Gastrocnemius medialis (tissue), 4 donors: ENCODE measurements at regions not wholly inside any gene's neighbourhood (a gene's known extent, or its start where the extent isn't known, plus 50 kb on each side); places are given as distances from the start of the nearest gene placed in this dataset.

Source experiments
- POLR2A ChIP-seq, 2 donors: fragments of 450-650 bp; IDR thresholded peaks; one replicate each; pipeline ENCODE4 v1.6.1; 2017; ENCODE audit warnings: antibody characterized with exemption in 2 of 2, mild to moderate bottlenecking in 2 of 2, moderate library complexity in 2 of 2
- TF ChIP-seq, protein P1 (sequence below), 5 experiments: fragments of 450-650 bp in 3 of 5; fragments of 200-600 bp in 2 of 5; sonication (generic) in 2 of 5; IDR thresholded peaks in 4 of 5; conservative IDR thresholded peaks in 1 of 5; 1 replicate in 4 of 5; 2 replicates in 1 of 5; pipeline ENCODE4 v1.5.1; 2016 to 2019; ENCODE audit warnings: antibody characterized with exemption in 5 of 5, mild to moderate bottlenecking in 3 of 5, moderate library complexity in 3 of 5

DNA sequence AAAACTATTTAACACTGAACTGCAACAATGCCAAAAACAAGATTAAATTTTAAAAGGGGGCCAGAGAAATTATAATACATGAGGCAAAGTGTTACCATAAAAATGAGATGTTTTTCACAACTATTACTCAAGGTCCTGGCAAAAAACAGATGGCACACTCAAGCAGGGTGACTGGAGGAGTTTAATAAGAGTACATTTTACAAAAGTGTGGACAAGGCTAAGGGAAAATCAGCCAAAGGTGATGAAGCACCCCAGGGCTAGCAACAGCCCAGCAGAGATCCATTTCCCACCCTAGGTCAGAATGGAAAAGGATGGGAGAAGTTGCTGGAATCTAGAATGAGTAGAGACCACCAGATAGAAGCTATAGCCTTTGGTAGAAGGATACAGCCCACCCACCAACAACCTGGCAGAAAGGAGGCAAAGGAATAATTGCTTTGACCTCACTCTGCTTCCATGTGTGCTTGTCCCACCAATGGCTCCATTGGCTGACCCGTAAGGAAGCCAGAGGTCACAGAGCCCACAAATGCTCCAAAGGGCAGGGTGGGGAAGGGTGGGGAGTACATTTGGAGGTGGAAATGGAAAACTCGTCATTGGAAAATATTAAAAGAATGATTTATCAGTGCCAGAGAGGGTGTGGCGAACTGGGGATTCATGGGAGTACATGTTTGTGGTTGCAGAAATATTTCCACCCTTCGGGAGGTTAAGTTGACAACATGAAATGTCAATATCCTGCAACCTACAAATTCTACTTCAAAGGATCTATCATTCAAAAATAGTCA, 161.0 kb upstream of the UBE2E2 start:
- TF ChIP-seq, protein P1, sequence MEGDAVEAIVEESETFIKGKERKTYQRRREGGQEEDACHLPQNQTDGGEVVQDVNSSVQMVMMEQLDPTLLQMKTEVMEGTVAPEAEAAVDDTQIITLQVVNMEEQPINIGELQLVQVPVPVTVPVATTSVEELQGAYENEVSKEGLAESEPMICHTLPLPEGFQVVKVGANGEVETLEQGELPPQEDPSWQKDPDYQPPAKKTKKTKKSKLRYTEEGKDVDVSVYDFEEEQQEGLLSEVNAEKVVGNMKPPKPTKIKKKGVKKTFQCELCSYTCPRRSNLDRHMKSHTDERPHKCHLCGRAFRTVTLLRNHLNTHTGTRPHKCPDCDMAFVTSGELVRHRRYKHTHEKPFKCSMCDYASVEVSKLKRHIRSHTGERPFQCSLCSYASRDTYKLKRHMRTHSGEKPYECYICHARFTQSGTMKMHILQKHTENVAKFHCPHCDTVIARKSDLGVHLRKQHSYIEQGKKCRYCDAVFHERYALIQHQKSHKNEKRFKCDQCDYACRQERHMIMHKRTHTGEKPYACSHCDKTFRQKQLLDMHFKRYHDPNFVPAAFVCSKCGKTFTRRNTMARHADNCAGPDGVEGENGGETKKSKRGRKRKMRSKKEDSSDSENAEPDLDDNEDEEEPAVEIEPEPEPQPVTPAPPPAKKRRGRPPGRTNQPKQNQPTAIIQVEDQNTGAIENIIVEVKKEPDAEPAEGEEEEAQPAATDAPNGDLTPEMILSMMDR (IDR thresholded peaks at IDR 0.05 in 4 of 5, conservative IDR thresholded peaks at IDR 0.05 in 1 of 5), result no peak
- TF ChIP-seq POLR2A (IDR thresholded peaks at IDR 0.05), result no peak
